ENCODE measurements at regions not wholly inside any gene's neighbourhood (a gene's known extent, or its start where the extent isn't known, plus 50 kb on each side); places are given as distances from the start of the nearest gene placed in this dataset.

DNA sequence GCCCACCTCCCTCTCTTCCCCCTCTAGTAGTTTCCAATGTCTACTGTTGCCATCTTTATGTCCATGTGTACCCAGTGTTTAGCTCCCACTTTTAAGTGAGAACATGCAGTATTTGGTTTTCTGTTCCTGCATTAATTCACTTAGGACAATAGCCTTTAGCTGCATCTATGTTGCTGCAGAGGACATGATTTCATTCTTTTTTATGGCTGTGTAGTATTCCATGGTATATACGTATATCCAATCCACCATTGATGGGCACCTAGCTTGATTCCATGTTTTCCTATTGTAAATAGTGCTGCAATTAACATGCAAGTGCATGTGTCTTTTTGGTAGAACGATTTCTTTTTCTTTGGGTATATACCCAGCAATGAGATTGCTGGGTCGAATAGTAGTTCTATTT, 170.4 kb downstream of the NOC3L start:
- Histone ChIP-seq H3K36me3 (ENCODE audit: insufficient read depth, low read length) (no peaks in the 10 kb centered on the region), H4K20me1 (ENCODE audit: insufficient read depth, low read length) (no peaks in the 10 kb centered on the region), H3K27ac (ENCODE audit: low read depth, low read length, poor library complexity, severe bottlenecking) (no peak overlapping the region), H3K9me3 (ENCODE audit: low read length) (no peaks in the 10 kb centered on the region), H2AFZ (ENCODE audit: low read length) (no peak overlapping the region), H3K9me2 (ENCODE audit: insufficient read depth, low read length) (no peaks in the 10 kb centered on the region), H3K4me1 (ENCODE audit: insufficient read depth, low read length, poor library complexity, severe bottlenecking) (no peaks in the 10 kb centered on the region), H3K4me3 (ENCODE audit: low read depth, low read length, poor library complexity, severe bottlenecking) (no peak overlapping the region), H3K79me2 (ENCODE audit: insufficient read depth, low read depth, low read length) (no peaks in the 10 kb centered on the region), H3K4me2 (ENCODE audit: low read length) (no peak overlapping the region)
- DNase-seq (ENCODE audit: low spot score), result no peak
- intact Hi-C loops (cut with micrococcal nuclease; ENCODE audit: unreplicated experiment), result no loop called here
- ChIA-PET CTCF (ENCODE audit: unreplicated experiment) (no interaction called here), POLR2A (no interaction called here)
- no peak for TF ChIP-seq EZH2phosphoT487 (IDR thresholded peaks at IDR 0.05; ENCODE audit: borderline replicate concordance, low read depth, low read length)
- no TSS peak for BruUV-seq (replicated peaks)

DNA sequence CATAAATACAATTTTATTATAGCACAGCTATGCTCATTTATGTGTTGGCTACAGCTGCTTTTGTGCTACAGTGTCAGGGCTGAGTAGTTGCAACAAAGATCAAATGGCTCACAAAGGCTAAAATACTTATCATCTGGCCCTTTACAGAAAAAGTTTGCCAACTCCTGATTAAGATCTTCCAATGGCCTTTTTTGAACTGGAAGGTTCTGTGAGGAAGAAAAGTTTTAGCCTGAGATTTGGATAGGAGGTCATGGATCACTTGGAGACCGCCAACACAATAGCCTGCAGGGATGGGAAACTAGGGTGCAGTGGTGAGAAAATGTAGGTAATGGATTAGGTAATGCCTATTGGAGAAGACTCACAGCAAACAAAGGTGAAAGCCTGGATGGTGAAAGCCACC, 169.8 kb downstream of the NOC3L start:
- H3K4me1 ChIP-seq (ENCODE audit: insufficient read depth, low read length, poor library complexity, severe bottlenecking), result no peaks in the 10 kb centered on the region
- BruUV-seq (replicated peaks), result no TSS peak
- no peaks in the 10 kb centered on the region for H4K20me1 ChIP-seq (ENCODE audit: insufficient read depth, low read length)
- no peaks in the 10 kb centered on the region for H3K36me3 ChIP-seq (ENCODE audit: insufficient read depth, low read length)
- H3K79me2 ChIP-seq (ENCODE audit: insufficient read depth, low read depth, low read length), result no peaks in the 10 kb centered on the region
- POLR2A ChIA-PET, result no interaction called here
- no peak overlapping the region for H3K4me2 ChIP-seq (ENCODE audit: low read length)
- no peak for TF ChIP-seq EZH2phosphoT487 (IDR thresholded peaks at IDR 0.05; ENCODE audit: borderline replicate concordance, low read depth, low read length)
- TF ChIP-seq, protein P1, sequence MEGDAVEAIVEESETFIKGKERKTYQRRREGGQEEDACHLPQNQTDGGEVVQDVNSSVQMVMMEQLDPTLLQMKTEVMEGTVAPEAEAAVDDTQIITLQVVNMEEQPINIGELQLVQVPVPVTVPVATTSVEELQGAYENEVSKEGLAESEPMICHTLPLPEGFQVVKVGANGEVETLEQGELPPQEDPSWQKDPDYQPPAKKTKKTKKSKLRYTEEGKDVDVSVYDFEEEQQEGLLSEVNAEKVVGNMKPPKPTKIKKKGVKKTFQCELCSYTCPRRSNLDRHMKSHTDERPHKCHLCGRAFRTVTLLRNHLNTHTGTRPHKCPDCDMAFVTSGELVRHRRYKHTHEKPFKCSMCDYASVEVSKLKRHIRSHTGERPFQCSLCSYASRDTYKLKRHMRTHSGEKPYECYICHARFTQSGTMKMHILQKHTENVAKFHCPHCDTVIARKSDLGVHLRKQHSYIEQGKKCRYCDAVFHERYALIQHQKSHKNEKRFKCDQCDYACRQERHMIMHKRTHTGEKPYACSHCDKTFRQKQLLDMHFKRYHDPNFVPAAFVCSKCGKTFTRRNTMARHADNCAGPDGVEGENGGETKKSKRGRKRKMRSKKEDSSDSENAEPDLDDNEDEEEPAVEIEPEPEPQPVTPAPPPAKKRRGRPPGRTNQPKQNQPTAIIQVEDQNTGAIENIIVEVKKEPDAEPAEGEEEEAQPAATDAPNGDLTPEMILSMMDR (conservative IDR thresholded peaks at IDR 0.05; ENCODE audit: low read length), result no peak
- DNase-seq (ENCODE audit: low spot score), result no peak
- no peaks in the 10 kb centered on the region for H3K9me2 ChIP-seq (ENCODE audit: insufficient read depth, low read length)
- no peak overlapping the region for H3K4me3 ChIP-seq (ENCODE audit: low read depth, low read length, poor library complexity, severe bottlenecking)
- H3K27ac ChIP-seq (ENCODE audit: low read depth, low read length, poor library complexity, severe bottlenecking), result no peak overlapping the region
- CTCF ChIA-PET (ENCODE audit: unreplicated experiment), result no interaction called here
- no peaks in the 10 kb centered on the region for H3K9me3 ChIP-seq (ENCODE audit: low read length)
- no peak overlapping the region for H2AFZ ChIP-seq (ENCODE audit: low read length)
- intact Hi-C loops (cut with micrococcal nuclease; ENCODE audit: unreplicated experiment), result no loop called here

DNA sequence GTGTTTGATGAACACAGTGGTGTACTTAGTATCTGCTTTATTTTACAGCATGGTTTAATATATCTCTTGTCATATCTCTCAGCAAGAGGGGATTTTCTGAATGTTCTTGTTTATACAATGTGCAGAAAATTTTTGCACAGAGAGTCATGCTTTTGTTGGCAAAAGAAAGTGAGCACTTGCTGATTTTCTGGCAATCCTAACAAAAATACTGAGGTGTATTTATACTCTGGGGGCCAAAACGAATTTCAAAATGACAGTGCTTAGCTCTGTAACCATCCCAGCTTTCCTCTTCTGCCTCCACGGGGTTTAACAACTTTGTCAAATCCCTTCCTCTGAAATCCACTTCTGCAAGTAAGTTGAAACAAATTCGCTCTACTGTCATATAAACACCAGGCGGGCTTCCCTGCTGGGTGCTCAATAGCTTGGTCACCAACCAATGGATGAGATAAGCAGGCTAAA, 169.2 kb downstream of the NOC3L start:
- no peaks in the 10 kb centered on the region for H3K4me1 ChIP-seq (ENCODE audit: insufficient read depth, low read length, poor library complexity, severe bottlenecking)
- no peaks in the 10 kb centered on the region for H3K36me3 ChIP-seq (ENCODE audit: insufficient read depth, low read length)
- H4K20me1 ChIP-seq (ENCODE audit: insufficient read depth, low read length), result no peaks in the 10 kb centered on the region
- no peak overlapping the region for H2AFZ ChIP-seq (ENCODE audit: low read length)
- intact Hi-C loops (cut with micrococcal nuclease; ENCODE audit: unreplicated experiment), result no loop called here
- ChIA-PET POLR2A (no interaction called here), CTCF (ENCODE audit: unreplicated experiment) (no interaction called here)
- no TSS peak for BruUV-seq (replicated peaks)
- DNase-seq (ENCODE audit: low spot score), result no peak
- no peaks in the 10 kb centered on the region for H3K9me2 ChIP-seq (ENCODE audit: insufficient read depth, low read length)
- H3K27ac ChIP-seq (ENCODE audit: low read depth, low read length, poor library complexity, severe bottlenecking), result no peak overlapping the region
- H3K4me2 ChIP-seq (ENCODE audit: low read length), result no peak overlapping the region
- H3K4me3 ChIP-seq (ENCODE audit: low read depth, low read length, poor library complexity, severe bottlenecking), result no peak overlapping the region
- TF ChIP-seq, protein P1 (conservative IDR thresholded peaks at IDR 0.05; ENCODE audit: low read length), result no peak
- no peak for TF ChIP-seq EZH2phosphoT487 (IDR thresholded peaks at IDR 0.05; ENCODE audit: borderline replicate concordance, low read depth, low read length)
- no peaks in the 10 kb centered on the region for H3K9me3 ChIP-seq (ENCODE audit: low read length)
- H3K79me2 ChIP-seq (ENCODE audit: insufficient read depth, low read depth, low read length), result no peaks in the 10 kb centered on the region
